NCI-H1930 (cell line): ENCODE measurements at regions not wholly inside any gene's neighbourhood (a gene's known extent, or its start where the extent isn't known, plus 50 kb on each side); places are given as distances from the start of the nearest gene placed in this dataset.
"Not testable (repeated sequence)": the region's sequence is repeated elsewhere in the genome, so short reads cannot be mapped to it uniquely, and the experiment has no call there.

ENCODE experiments used
- DNase-seq, 2 experiments: peaks; one replicate each; lab custom pipeline; 2025; lab: John Stamatoyannopoulos, UW

- DNase-seq, result no peak
Measured at GRCh38 chr6:1230689-1231605, 81.0 kb upstream of the FOXQ1 start.

- no peak for DNase-seq
Measured at GRCh38 chr6:1230281-1230680, 81.6 kb upstream of the FOXQ1 start.

GRCh38 chr6:1229808-1230207, 82.1 kb upstream of the FOXQ1 start:
- no peak for DNase-seq

GRCh38 chr6:1229301-1229700, 82.6 kb upstream of the FOXQ1 start:
- no peak for DNase-seq

- DNase-seq, result no peak
Measured at GRCh38 chr6:1228754-1229191, 83.1 kb upstream of the FOXQ1 start.

- no peak for DNase-seq
Measured at GRCh38 chr6:1227935-1228753, 83.8 kb upstream of the FOXQ1 start.

- no peak for DNase-seq
Measured at GRCh38 chr6:1227600-1227934, 84.3 kb upstream of the FOXQ1 start.

- no peak for DNase-seq
Measured at GRCh38 chr6:1226277-1227099, 85.4 kb upstream of the FOXQ1 start.

- no peak for DNase-seq
Measured at GRCh38 chr6:1224514-1224913, 87.4 kb upstream of the FOXQ1 start.

- no peak for DNase-seq
Measured at GRCh38 chr6:1222728-1223595, 88.9 kb upstream of the FOXQ1 start.

- DNase-seq, result no peak
Measured at GRCh38 chr6:1217396-1217795, 94.5 kb upstream of the FOXQ1 start.

- no peak for DNase-seq
Measured at GRCh38 chr6:1216488-1216974, 95.4 kb upstream of the FOXQ1 start.

GRCh38 chr6:1215884-1216487, 95.9 kb upstream of the FOXQ1 start:
- no peak for DNase-seq

GRCh38 chr6:1215023-1215422, 96.9 kb upstream of the FOXQ1 start:
- DNase-seq, result no peak

GRCh38 chr6:1212919-1213318, 99.0 kb upstream of the FOXQ1 start:
- DNase-seq, result no peak

- not testable (repeated sequence) for DNase-seq
Measured at GRCh38 chr6:1212138-1212537, 99.8 kb upstream of the FOXQ1 start.

- DNase-seq, result not testable (repeated sequence)
Measured at GRCh38 chr6:1210631-1211030, 101.3 kb upstream of the FOXQ1 start.

GRCh38 chr6:1208876-1209275, 103.0 kb upstream of the FOXQ1 start:
- DNase-seq, result no peak

GRCh38 chr6:1203546-1203945, 108.4 kb upstream of the FOXQ1 start:
- DNase-seq, result no peak

- DNase-seq, result no peak
Measured at GRCh38 chr6:1202201-1202600, 109.7 kb upstream of the FOXQ1 start.
